ENCODE measurements at regions not wholly inside any gene's neighbourhood (a gene's known extent, or its start where the extent isn't known, plus 50 kb on each side); places are given as distances from the start of the nearest gene placed in this dataset.

GRCh38 chr6:169341706-169342105 lies 88.1 kb upstream of the THBS2 start:
- DNase-seq (ENCODE audit: extremely low spot score): no peak
- H3K9me3 ChIP-seq: peaks cover 0 to 6% (median 0%) of the 10 kb centered on the region in 4 donors
- intact Hi-C loops (cut with DNase I): no loop called here
- TF ChIP-seq CTCF (IDR thresholded peaks at IDR 0.05): no peak
- TF ChIP-seq EP300 (IDR thresholded peaks at IDR 0.05): no peak
- TF ChIP-seq POLR2A (IDR thresholded peaks at IDR 0.05; ENCODE audit: low read depth): no peak
- no peak for TF ChIP-seq POLR2AphosphoS5 (IDR thresholded peaks at IDR 0.05)
- H3K36me3 ChIP-seq: no peaks in the 10 kb centered on the region
- H3K27ac ChIP-seq (replicated peaks in 1 of 4): no peak overlapping the region
- 94% methylated on average over 5 of the region's 5 CpGs for WGBS
- no peak overlapping the region for H3K4me3 ChIP-seq
- H3K27me3 ChIP-seq: no peaks in the 10 kb centered on the region
- H3K4me1 ChIP-seq: no peaks in the 10 kb centered on the region

- WGBS: 96% methylated on average over 6 of the region's 7 CpGs
- Histone ChIP-seq H3K4me3 (no peak overlapping the region), H3K4me1 (no peaks in the 10 kb centered on the region), H3K9me3 (peaks cover 0 to 6% (median 0%) of the 10 kb centered on the region in 4 donors), H3K36me3 (no peaks in the 10 kb centered on the region), H3K27me3 (no peaks in the 10 kb centered on the region), H3K27ac (replicated peaks in 1 of 4) (no peak overlapping the region)
- peak; percentile 72 for DNase-seq (ENCODE audit: extremely low spot score)
- intact Hi-C loops (cut with DNase I): no loop called here
- TF ChIP-seq CTCF (IDR thresholded peaks at IDR 0.05): no peak
These were observed 87.4 kb upstream of the THBS2 start for GRCh38 chr6:169341065-169341464.

DNA sequence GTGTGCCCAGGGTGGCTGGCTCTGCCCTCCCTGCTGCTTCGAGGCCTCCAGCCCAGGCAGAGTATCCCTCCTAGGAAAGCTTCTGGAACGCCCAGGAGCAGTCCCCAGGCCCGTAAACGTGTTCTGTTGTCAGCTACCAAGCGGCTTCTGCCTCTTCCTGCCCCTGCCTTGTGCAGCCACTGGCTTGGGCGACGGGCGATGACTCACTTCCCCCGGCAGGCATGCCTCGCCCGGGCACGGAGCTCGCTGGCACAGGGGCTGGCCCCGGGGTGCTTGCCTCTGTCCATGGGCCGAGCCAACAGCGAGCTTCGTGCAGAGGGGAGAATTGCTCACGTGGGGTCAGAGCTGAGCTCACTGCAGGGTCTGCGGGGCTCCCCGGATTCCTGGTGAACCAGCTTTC lies 86.7 kb upstream of the THBS2 start:
- Histone ChIP-seq H3K4me1 (no peaks in the 10 kb centered on the region), H3K4me3 (no peak overlapping the region), H3K9me3 (peaks cover 0 to under 1% (median 0%) of the 10 kb centered on the region in 4 donors), H3K36me3 (no peaks in the 10 kb centered on the region), H3K27me3 (no peaks in the 10 kb centered on the region), H3K27ac (replicated peaks in 1 of 4) (no peak overlapping the region)
- peak; percentile 79 for DNase-seq (ENCODE audit: extremely low spot score)
- 93% methylated on average over 16 of the region's 20 CpGs for WGBS
- no peak for TF ChIP-seq POLR2A (IDR thresholded peaks at IDR 0.05; ENCODE audit: low read depth)
- no peak for TF ChIP-seq POLR2AphosphoS5 (IDR thresholded peaks at IDR 0.05)
- TF ChIP-seq CTCF (IDR thresholded peaks at IDR 0.05): no peak
- intact Hi-C loops (cut with DNase I): no loop called here

GRCh38 chr6:169339731-169340309 lies 86.2 kb upstream of the THBS2 start:
- H3K9me3 ChIP-seq: no peaks in the 10 kb centered on the region
- no peak for TF ChIP-seq CTCF (IDR thresholded peaks at IDR 0.05)
- no peak for TF ChIP-seq POLR2AphosphoS5 (IDR thresholded peaks at IDR 0.05)
- no peak for TF ChIP-seq POLR2A (IDR thresholded peaks at IDR 0.05; ENCODE audit: low read depth)
- no peak for TF ChIP-seq EP300 (IDR thresholded peaks at IDR 0.05)
- H3K27ac ChIP-seq (replicated peaks in 1 of 4): no peak overlapping the region
- intact Hi-C loops (cut with DNase I): no loop called here
- no peaks in the 10 kb centered on the region for H3K4me1 ChIP-seq
- 94% methylated on average over 12 of the region's 12 CpGs for WGBS
- H3K27me3 ChIP-seq: no peaks in the 10 kb centered on the region
- no peaks in the 10 kb centered on the region for H3K36me3 ChIP-seq
- DNase-seq (ENCODE audit: extremely low spot score): peak; percentile 75
- no peak overlapping the region for H3K4me3 ChIP-seq

- intact Hi-C loops (cut with DNase I): no loop called here
These were observed 85.4 kb upstream of the THBS2 start for GRCh38 chr6:169339025-169339424.

More at GRCh38 chr6:169339025-169339424, 85.4 kb upstream of the THBS2 start:
- DNase-seq (ENCODE audit: extremely low spot score): no peak
- Histone ChIP-seq H3K4me1 (no peaks in the 10 kb centered on the region), H3K27ac (replicated peaks in 1 of 4) (no peak overlapping the region), H3K4me3 (no peak overlapping the region), H3K27me3 (no peaks in the 10 kb centered on the region), H3K36me3 (no peaks in the 10 kb centered on the region), H3K9me3 (no peaks in the 10 kb centered on the region)
- 93% methylated on average over 9 of the region's 9 CpGs for WGBS
- TF ChIP-seq POLR2A (IDR thresholded peaks at IDR 0.05; ENCODE audit: low read depth) (no peak), CTCF (IDR thresholded peaks at IDR 0.05) (no peak), POLR2AphosphoS5 (IDR thresholded peaks at IDR 0.05) (no peak), EP300 (IDR thresholded peaks at IDR 0.05) (no peak)

Measured in esophagus muscularis mucosa (tissue), 4 donors.